HCT116 (cell line): ENCODE measurements at regions not wholly inside any gene's neighbourhood (a gene's known extent, or its start where the extent isn't known, plus 50 kb on each side); places are given as distances from the start of the nearest gene placed in this dataset.

Experiments used
- MAX ChIP-seq: IDR thresholded peaks from 2 replicates; pipeline ENCODE4 v1.6.1; 2012
- POLR2A ChIP-seq: IDR thresholded peaks from 2 replicates; pipeline ENCODE4 v1.7.0; 2011; ENCODE audit warnings: borderline replicate concordance; ENCODE audit not compliant: insufficient read depth, insufficient read length; ENCODE audit errors: extremely low read depth
- POLR2AphosphoS5 ChIP-seq: IDR thresholded peaks from 2 replicates; pipeline ENCODE4 v1.6.1; 2011; ENCODE audit warnings: mild to moderate bottlenecking, low read depth, low read length, moderate library complexity
- YY1 ChIP-seq: IDR thresholded peaks from 2 replicates; pipeline ENCODE4 v1.6.1; 2011; ENCODE audit warnings: low read length, low read depth, moderate library complexity, mild to moderate bottlenecking; ENCODE audit not compliant: insufficient replicate concordance; ENCODE audit errors: extremely low read depth
- TF ChIP-seq, protein P1 (sequence below), 3 experiments: fragments of 200-600 bp in 1 of 3; sonication (generic) in 1 of 3; IDR thresholded peaks in 2 of 3; conservative IDR thresholded peaks in 1 of 3; 2 replicates each; pipeline ENCODE4 v1.5.1; 2012 to 2017; ENCODE audit warnings: low read depth in 2 of 3, low read length in 2 of 3, antibody characterized with exemption in 1 of 3, borderline replicate concordance in 1 of 3, control low read depth in 1 of 3, mild to moderate bottlenecking in 1 of 3, mixed read lengths in 1 of 3, mixed run types in 1 of 3, moderate library complexity in 1 of 3; ENCODE audit not compliant: insufficient read depth in 1 of 3

GRCh38 chr7:94094298-94094697, 90.1 kb upstream of the BET1 start:
- TF ChIP-seq, protein P1, sequence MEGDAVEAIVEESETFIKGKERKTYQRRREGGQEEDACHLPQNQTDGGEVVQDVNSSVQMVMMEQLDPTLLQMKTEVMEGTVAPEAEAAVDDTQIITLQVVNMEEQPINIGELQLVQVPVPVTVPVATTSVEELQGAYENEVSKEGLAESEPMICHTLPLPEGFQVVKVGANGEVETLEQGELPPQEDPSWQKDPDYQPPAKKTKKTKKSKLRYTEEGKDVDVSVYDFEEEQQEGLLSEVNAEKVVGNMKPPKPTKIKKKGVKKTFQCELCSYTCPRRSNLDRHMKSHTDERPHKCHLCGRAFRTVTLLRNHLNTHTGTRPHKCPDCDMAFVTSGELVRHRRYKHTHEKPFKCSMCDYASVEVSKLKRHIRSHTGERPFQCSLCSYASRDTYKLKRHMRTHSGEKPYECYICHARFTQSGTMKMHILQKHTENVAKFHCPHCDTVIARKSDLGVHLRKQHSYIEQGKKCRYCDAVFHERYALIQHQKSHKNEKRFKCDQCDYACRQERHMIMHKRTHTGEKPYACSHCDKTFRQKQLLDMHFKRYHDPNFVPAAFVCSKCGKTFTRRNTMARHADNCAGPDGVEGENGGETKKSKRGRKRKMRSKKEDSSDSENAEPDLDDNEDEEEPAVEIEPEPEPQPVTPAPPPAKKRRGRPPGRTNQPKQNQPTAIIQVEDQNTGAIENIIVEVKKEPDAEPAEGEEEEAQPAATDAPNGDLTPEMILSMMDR (IDR thresholded peaks at IDR 0.05 in 2 of 3, conservative IDR thresholded peaks at IDR 0.05 in 1 of 3; ENCODE audit: borderline replicate concordance in 1 of 3, insufficient read depth in 1 of 3, low read depth in 2 of 3, low read length in 2 of 3): no peak
- TF ChIP-seq POLR2A (no peak), MAX (no peak), POLR2AphosphoS5 (no peak), YY1 (no peak)
